ENCODE measurements at regions not wholly inside any gene's neighbourhood (a gene's known extent, or its start where the extent isn't known, plus 50 kb on each side); places are given as distances from the start of the nearest gene placed in this dataset.
A peak's percentile ranks its signal among the peaks of the same experiment; 100 is the strongest.

DNA sequence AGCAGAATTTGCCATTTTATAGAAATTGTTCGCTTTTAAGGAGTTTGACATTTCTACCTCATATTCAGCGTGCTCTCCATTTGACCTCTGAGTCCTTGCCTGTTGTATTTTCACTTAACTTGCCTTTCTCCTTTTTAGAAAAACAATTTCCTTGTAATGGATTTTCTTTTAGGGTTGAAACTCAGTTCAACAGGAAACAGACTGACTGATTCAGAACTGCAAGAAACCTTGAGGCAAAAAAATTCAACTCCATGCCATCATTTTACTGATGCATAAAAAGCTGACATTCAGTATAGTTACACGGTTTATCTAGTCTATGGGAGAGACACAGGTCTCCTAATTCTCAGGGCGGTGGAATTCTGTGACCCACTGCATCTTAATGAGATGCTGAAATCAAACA lies 59.8 kb downstream of the MRPS30 start:
- DNase-seq (ENCODE audit: low read depth in 1 of 2, low spot score in 2 of 2): no peak
- Histone ChIP-seq H3K4me1 (replicated peaks) (no peaks in the 10 kb centered on the region), H3K27ac (no peak overlapping the region), H3K27me3 (replicated peaks) (no peaks in the 10 kb centered on the region), H3K9me3 (replicated peaks) (no peaks in the 10 kb centered on the region), H3K36me3 (no peaks in the 10 kb centered on the region), H3K4me3 (no peak overlapping the region)

DNA sequence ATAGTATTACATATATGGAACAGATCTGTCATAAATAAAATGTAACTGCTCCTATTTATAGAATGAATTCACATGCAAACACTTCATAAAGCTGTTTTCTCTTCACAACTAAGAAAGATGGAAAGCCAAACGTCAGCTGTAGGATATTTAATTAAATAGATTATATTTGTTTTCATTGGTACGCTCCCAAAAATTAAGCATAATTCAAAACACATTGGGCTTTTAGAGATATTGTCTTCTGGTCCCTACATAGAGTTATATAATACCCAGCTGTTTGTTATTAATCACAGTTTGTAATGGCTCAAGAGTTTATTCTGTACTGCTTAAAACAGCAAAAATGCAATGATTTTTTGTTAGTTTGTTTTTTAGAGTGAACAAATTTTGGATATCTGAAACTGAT lies 61.2 kb downstream of the MRPS30 start:
- Histone ChIP-seq H3K4me1 (replicated peaks) (no peaks in the 10 kb centered on the region), H3K4me3 (no peak overlapping the region), H3K27me3 (replicated peaks) (no peaks in the 10 kb centered on the region), H3K36me3 (no peaks in the 10 kb centered on the region), H3K27ac (no peak overlapping the region), H3K9me3 (replicated peaks) (no peaks in the 10 kb centered on the region)
- DNase-seq (ENCODE audit: low read depth in 1 of 2, low spot score in 2 of 2): no peak

DNA sequence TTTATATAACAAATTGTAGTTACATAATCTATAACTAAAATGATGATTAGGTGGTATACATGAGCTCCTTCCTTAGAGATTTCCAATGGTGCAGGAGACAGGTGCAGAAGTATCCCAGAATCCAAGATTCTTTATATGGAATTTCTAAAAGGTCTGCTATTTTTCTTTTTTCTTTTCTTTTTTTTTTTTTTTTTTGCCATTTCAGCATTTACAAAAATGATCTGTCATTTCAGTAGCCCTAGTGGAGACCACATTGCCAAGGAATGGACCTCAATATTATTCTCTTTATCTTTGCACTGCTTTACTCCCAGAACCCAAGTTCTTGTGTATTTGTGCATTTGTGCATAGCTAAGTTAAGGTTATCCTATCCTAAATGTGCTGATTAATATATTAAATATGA lies 61.7 kb downstream of the MRPS30 start:
- Histone ChIP-seq H3K27ac (no peak overlapping the region), H3K4me3 (no peak overlapping the region), H3K4me1 (replicated peaks) (no peaks in the 10 kb centered on the region), H3K9me3 (replicated peaks) (no peaks in the 10 kb centered on the region), H3K36me3 (no peaks in the 10 kb centered on the region), H3K27me3 (replicated peaks) (no peaks in the 10 kb centered on the region)
- DNase-seq (ENCODE audit: low read depth in 1 of 2, low spot score in 2 of 2): no peak

DNA sequence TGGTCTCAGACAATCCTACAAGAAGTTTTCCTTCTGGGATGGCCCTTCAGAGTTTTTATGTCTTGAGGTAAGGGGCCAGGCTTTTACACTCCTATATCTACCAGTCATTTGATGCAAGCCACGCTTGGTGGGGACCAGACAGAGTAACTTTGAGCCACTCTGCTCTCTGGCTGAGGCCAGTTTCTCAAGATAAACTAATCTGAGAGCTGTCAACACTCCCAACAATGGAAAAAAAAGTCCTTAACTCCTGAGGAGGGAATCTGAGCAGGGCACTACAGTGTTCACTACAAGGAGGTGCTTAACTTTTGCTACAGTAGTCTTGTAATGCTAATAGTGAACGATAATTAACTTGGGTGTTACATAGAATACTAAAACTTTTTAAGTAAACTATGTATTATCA lies 62.7 kb downstream of the MRPS30 start:
- Histone ChIP-seq H3K27me3 (replicated peaks) (no peaks in the 10 kb centered on the region), H3K36me3 (no peaks in the 10 kb centered on the region), H3K27ac (no peak overlapping the region), H3K4me3 (no peak overlapping the region), H3K4me1 (replicated peaks) (0 out of 2 replicates have a peak, but pooled peaks cover 5% of the 10 kb centered on the region), H3K9me3 (replicated peaks) (no peaks in the 10 kb centered on the region)
- DNase-seq (ENCODE audit: low read depth in 1 of 2, low spot score in 2 of 2): no peak

DNA sequence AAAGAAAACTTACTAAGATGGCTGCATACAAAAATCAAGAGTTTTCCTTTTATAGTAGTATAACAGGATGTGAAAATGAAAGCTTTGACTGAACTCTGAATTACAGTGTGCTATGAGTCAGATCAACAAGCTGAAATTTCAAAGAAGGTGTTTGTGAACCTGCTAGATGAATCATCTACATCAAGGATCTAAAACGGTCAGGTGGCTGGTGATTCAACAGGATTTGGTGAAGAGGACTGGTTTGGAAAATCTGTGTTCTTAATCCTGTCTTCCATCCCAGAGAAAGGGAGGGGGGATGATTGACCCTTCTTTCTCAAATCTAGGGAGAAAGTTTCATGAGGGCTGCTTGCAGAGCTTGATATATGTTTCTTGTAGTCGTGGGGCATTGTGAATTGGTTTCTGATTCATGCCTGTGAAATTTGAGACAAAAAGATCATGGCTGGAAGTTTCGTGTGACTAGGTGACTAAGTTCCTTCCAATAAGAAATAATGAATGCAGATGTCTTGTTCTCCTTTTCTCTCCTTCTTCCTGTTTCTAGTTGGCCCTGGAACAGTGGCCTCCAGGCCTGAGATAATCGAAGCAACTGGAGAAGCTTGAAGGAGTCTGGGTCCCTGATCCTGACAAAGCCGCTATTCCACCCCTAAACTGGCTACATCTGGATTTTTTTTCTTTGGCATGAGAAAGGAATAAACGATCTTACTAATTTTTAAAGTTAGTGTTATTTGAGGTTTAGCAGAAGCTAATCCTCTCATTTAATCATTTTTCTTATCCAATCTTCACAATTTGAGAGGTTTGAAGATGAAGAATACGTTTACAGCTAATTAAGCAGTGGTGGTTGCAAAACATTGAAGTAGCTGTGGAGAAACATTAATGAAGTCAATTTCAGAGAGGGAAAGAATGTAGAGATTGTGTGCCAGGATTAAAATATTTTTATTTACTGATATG lies 67.2 kb downstream of the MRPS30 start:
- no peak overlapping the region for H3K4me3 ChIP-seq

DNA sequence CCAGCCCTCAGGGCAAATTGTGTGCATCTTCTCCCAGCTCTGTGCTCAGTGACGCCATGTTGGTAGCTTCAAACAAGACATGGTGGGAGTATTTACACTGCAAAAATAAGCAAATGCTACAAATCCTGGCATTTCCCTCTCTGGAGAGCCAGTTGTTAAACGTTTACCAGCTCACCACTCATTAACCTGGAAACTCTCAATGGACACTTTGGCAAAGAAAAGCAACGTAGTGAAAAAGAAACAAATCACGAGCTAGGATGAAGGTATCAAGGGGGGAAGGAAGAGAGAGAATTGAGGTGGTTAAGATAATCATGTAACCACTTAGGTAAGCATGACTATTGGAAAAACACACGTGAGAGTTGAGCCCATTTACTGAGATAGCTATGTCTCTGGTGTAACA lies 72.5 kb downstream of the MRPS30 start:
- Histone ChIP-seq H3K27me3 (replicated peaks) (no peaks in the 10 kb centered on the region), H3K4me1 (replicated peaks) (no peaks in the 10 kb centered on the region), H3K36me3 (no peaks in the 10 kb centered on the region), H3K4me3 (no peak overlapping the region), H3K27ac (no peak overlapping the region), H3K9me3 (replicated peaks) (no peaks in the 10 kb centered on the region; the same call in 1 of the 2 replicates)
- DNase-seq (ENCODE audit: low read depth in 1 of 2, low spot score in 2 of 2): no peak

More for the DNA sequence above, 67.2 kb downstream of the MRPS30 start:
- H3K9me3 ChIP-seq (replicated peaks): no peaks in the 10 kb centered on the region
- 0 out of 2 replicates have a peak, but pooled peaks cover 5% of the 10 kb centered on the region for H3K4me1 ChIP-seq (replicated peaks)
- DNase-seq (ENCODE audit: low read depth in 1 of 2, low spot score in 2 of 2): peak in 1 of 2 experiments; percentile 14
- H3K27ac ChIP-seq: no peak overlapping the region
- H3K27me3 ChIP-seq (replicated peaks): no peaks in the 10 kb centered on the region
- H3K36me3 ChIP-seq: no peaks in the 10 kb centered on the region

DNA sequence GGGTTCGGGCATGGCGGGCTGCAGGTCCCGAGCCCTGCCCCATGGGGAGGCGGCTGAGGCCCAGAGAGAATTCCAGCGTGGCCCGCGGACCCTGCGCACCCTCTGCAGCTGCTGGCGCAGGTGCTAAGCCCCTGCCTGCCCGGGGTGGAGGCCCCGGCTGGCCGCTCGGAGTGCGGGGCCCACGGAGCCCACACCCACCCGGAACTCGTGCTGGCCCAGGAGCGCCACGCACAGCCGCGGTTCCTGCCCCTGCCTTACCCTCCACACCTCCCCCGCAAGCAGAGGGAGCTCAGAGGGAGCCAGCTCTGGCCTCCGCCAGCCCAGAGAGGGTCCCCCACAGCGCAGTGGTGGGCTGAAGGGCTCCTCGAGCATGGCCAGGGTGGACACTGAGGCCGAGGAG lies 75.3 kb downstream of the MRPS30 start:
- H3K27me3 ChIP-seq (replicated peaks): no peaks in the 10 kb centered on the region
- DNase-seq (ENCODE audit: low read depth in 1 of 2, low spot score in 2 of 2): no peak
- H3K4me3 ChIP-seq: no peak overlapping the region
- no peaks in the 10 kb centered on the region for H3K4me1 ChIP-seq (replicated peaks)
- no peaks in the 10 kb centered on the region; the same call in 1 of the 2 replicates for H3K9me3 ChIP-seq (replicated peaks)
- no peaks in the 10 kb centered on the region for H3K36me3 ChIP-seq
- H3K27ac ChIP-seq: no peak overlapping the region

DNA sequence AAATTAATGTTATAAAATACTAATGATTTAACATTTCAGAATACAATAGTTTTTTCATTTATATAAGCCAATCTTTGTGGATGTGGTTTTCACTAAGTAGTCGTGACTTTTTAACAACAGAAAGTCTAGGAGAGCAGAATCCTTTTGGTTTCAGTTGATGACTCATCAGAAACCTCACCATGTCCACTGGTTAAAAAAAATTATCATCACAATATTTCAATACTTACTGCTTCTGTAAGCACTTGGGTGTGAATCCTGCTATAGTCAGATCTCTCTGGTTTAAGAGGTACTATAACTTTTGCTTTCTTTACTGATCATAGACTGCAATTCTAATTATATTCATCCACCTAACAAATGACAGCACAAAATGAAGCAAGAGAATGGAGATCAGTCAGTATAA lies 77.2 kb downstream of the MRPS30 start:
- H3K4me3 ChIP-seq: no peak overlapping the region
- no peak overlapping the region for H3K27ac ChIP-seq
- H3K4me1 ChIP-seq (replicated peaks): no peaks in the 10 kb centered on the region
- no peaks in the 10 kb centered on the region; the same call in 1 of the 2 replicates for H3K9me3 ChIP-seq (replicated peaks)
- no peaks in the 10 kb centered on the region for H3K27me3 ChIP-seq (replicated peaks)
- no peak for DNase-seq (ENCODE audit: low read depth in 1 of 2, low spot score in 2 of 2)
- no peaks in the 10 kb centered on the region for H3K36me3 ChIP-seq

DNA sequence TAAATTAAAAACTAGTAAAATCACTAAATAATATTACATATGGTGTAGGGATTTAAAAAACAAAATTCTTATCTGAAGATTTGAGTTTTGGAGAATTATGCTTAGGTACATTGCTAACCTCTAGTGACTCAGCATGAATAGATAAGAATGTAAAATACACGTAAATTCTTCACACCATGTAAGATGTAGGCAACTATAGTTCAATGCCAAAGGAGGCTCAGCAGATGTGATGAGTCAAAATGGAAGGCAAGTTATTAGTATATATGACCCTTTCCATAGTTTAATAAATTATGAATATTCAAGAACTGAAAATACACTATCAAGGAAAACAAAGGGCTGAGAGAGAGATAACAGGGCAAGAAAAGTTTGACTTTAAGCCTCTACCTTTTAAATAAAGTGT lies 79.0 kb downstream of the MRPS30 start:
- Histone ChIP-seq H3K27ac (no peak overlapping the region), H3K36me3 (no peaks in the 10 kb centered on the region), H3K4me3 (no peak overlapping the region), H3K4me1 (replicated peaks) (no peaks in the 10 kb centered on the region), H3K9me3 (replicated peaks) (no peaks in the 10 kb centered on the region; the same call in 1 of the 2 replicates), H3K27me3 (replicated peaks) (no peaks in the 10 kb centered on the region)
- DNase-seq (ENCODE audit: low read depth in 1 of 2, low spot score in 2 of 2): no peak

DNA sequence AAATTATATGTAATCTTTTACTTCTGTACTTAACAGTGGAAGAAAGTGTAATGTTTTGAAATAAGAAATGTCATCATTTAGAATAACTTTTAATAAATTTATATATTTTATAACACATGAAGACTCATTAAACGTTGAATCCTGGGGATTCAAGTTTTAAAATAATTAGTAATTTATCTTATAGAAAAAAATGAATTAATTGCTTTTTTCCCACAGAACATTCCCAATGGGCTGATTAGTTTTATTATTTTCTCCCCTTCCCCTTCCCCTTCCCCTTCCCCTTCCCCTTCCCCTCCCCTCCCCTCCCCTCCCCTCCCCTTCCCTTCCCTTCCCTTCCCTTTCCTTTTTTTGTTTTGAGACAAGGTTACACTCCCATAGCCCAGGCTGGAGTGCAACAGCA lies 79.7 kb downstream of the MRPS30 start:
- H3K4me1 ChIP-seq (replicated peaks): no peaks in the 10 kb centered on the region
- no peaks in the 10 kb centered on the region; the same call in 1 of the 2 replicates for H3K9me3 ChIP-seq (replicated peaks)
- H3K27ac ChIP-seq: no peak overlapping the region
- H3K27me3 ChIP-seq (replicated peaks): no peaks in the 10 kb centered on the region
- no peak for DNase-seq (ENCODE audit: low read depth in 1 of 2, low spot score in 2 of 2)
- no peak overlapping the region for H3K4me3 ChIP-seq
- H3K36me3 ChIP-seq: no peaks in the 10 kb centered on the region

DNA sequence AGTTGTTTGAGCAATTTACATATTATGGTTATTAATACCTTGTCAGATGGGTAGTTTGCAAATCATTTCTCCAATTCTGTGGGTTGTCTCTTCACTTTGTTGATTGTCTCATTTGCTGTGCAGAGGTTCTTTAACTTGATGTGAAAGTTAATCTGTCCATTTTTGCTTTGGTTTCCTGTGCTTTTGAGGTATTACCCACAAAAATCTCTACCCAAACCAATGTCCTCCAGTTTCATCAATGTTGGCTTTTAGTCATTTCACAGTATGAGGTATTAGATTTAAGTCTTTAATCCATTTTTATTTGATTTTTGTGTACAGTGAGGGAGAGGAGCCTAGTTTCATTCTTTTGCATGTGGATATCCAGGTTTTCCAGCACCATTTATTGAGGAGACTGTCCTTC lies 82.4 kb downstream of the MRPS30 start:
- Histone ChIP-seq H3K4me3 (no peak overlapping the region), H3K27ac (no peak overlapping the region), H3K36me3 (no peaks in the 10 kb centered on the region), H3K4me1 (replicated peaks) (no peaks in the 10 kb centered on the region), H3K27me3 (replicated peaks) (no peaks in the 10 kb centered on the region), H3K9me3 (replicated peaks) (no peaks in the 10 kb centered on the region)
- no peak for DNase-seq (ENCODE audit: low read depth in 1 of 2, low spot score in 2 of 2)

DNA sequence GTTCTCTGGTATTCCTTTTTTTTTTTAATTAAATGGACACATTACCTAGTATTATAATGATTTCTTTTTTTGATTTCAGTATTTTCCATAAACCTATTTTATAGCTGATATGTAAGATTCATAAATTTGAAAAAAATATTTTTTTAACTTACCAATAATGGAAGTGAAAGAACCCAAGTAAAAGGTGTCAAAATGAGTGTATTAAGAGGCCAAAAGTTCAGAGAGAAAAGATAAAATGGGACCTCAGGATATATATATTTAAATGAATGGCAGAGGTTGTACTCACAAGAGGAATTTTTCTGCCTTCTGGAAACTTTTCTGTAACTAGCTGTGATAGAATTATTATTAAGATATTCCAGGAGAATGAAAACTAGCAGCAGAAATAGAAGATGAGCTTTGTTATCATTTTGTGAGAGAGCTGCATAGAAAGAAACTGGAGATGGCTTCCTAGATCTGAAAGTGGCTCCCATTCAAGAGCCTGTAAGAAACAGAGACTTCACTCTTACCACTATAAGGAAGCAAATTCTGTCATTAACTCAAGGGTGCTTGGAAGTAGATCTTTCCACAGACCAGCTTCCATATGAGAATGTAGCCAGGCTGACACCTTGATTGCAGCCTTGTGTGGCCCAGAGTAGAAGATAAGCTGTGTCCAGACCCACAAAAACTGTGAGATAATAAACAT lies 91.7 kb downstream of the MRPS30 start:
- DNase-seq (ENCODE audit: low read depth in 1 of 2, low spot score in 2 of 2): no peak

DNA sequence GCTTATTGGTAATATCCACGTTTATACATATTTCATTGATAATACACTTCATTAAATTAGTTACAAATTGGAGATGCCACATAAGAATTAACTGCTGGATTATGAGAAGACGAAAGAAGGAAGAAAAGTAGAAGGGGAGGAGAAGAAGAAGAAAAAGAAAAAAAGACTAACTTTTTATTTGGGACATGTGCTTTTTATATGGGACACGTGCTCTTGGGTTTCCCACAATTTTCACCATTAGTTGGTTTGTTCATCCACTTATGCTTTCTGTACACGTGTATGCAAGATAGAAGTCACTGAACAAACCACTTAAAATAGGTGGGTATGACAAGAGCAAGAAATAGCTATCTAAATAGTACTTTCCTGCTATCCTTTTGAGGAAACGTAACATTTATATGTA lies 98.6 kb downstream of the MRPS30 start:
- Histone ChIP-seq H3K4me3 (no peak overlapping the region), H3K27ac (no peak overlapping the region), H3K36me3 (no peaks in the 10 kb centered on the region), H3K27me3 (replicated peaks) (no peaks in the 10 kb centered on the region), H3K4me1 (replicated peaks) (no peaks in the 10 kb centered on the region), H3K9me3 (replicated peaks) (no peaks in the 10 kb centered on the region)
- no peak for DNase-seq (ENCODE audit: low read depth in 1 of 2, low spot score in 2 of 2)

More for the DNA sequence above, 91.7 kb downstream of the MRPS30 start:
- no peaks in the 10 kb centered on the region for H3K9me3 ChIP-seq (replicated peaks)
- H3K36me3 ChIP-seq: no peaks in the 10 kb centered on the region
- no peaks in the 10 kb centered on the region for H3K27me3 ChIP-seq (replicated peaks)
- no peaks in the 10 kb centered on the region for H3K4me1 ChIP-seq (replicated peaks)
- no peak overlapping the region for H3K27ac ChIP-seq
- no peak overlapping the region for H3K4me3 ChIP-seq

DNA sequence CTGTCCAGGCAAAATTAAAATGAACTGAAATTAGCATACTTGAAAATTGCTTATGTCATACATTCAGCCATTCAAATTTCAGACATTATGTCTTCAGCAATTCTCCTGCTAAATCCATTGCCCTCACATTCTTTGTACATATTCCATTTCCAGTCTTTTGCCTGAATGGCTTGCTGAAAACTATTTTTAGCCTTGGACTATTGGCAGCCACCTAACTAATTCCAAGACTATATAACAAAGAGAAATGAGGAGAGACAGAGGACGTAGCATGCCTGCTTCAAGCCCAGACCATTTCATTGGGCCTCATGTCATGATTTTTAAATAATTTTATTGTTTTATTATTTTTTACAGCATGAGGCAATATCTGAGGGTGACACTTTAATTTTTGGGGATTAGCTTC lies 100.3 kb downstream of the MRPS30 start:
- Histone ChIP-seq H3K4me3 (no peak overlapping the region), H3K27ac (no peak overlapping the region), H3K4me1 (replicated peaks) (no peaks in the 10 kb centered on the region), H3K36me3 (no peaks in the 10 kb centered on the region), H3K27me3 (replicated peaks) (no peaks in the 10 kb centered on the region), H3K9me3 (replicated peaks) (no peaks in the 10 kb centered on the region)
- no peak for DNase-seq (ENCODE audit: low read depth in 1 of 2, low spot score in 2 of 2)
